Globus pallidus (tissue), 1 donor: ENCODE measurements at regions not wholly inside any gene's neighbourhood (a gene's known extent, or its start where the extent isn't known, plus 50 kb on each side); places are given as distances from the start of the nearest gene placed in this dataset.
A peak's percentile ranks its signal among the peaks of the same experiment; 100 is the strongest.
"Not testable (repeated sequence)": the region's sequence is repeated elsewhere in the genome, so short reads cannot be mapped to it uniquely, and the experiment has no call there.

Experiments
- DNase-seq: peaks from one replicate; pipeline ENCODE4 v3.0.0-alpha.2; 2015; ENCODE audit warnings: low spot score

GRCh38 chr14:37842106-37842505, 246.7 kb downstream of the TTC6 start:
- DNase-seq, result no peak

- no peak for DNase-seq
Observed at GRCh38 chr14:37843954-37844607, 248.7 kb downstream of the TTC6 start.

GRCh38 chr14:37844614-37845013, 249.2 kb downstream of the TTC6 start:
- no peak for DNase-seq

DNA sequence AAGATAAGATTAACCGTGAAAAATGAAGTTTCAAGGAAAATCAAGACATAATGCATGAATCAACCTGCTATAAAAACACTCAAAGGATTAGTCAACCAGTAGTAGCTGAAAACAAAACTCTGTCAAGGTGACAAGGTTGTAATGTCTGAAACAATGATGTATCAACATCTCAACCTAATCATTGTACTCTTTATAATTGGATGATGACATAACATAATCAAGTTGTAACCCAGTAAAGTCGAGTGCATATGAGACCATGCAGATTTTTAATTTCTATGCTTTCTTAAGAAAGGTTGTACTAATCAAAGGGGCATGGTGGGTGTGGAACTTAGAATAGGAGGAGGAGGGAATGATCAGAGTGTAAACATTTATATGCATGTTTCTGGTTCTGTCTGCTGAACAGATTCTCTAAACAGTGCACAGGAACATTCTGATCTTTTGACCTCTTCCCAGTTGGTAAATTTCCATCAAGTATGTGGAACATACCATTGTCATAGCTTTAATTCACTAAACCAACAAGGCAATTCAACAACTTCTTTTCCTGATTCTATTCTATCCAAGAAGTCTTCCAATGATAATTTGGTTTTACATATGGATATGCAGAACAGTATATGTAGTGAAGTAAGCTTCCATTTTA, 253.7 kb downstream of the TTC6 start:
- no peak for DNase-seq

- DNase-seq, result no peak
Observed at GRCh38 chr14:37851054-37851453, 255.6 kb downstream of the TTC6 start.

DNA sequence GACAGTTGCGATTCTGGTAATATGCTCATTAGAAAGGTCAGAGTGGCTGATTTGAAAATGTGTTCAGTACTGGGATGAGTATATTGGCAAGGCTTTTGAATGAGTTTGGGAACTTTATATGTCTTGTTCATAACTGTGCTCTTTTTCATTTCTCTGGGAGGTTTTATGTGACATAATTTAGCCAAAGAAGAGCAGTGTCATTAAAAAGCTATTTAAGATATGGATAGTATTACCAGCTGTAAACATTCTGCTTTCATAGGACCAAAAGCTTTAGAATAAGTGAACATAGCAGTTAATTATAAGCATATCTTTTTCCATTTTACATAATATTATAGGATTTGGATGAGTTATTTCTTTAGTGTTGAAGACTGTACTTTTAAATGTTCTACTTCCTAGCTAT, 260.4 kb downstream of the TTC6 start:
- no peak for DNase-seq

DNA sequence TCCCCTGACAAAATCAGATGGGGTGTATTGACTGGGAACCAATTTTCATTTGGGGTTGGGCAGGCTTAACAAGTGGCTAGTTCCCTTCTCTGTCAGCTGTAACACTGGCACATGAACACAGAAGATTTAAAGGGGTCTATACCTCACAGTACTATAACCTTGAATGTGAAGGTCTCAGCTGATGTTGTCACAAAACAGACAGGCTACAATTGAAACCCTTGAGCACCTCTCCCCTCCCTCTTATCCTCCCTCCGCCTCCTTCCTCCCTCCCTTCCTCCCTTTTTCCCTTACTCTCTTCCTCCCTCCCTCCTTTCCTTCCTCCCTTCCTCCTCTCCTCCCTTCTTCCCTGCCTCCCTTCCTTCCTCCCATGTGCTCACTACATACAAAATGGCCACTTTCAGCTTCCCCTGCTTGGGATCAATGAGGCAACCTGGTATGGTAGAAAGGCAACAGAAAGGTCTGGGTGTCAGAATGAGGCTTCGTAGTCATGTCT, 262.4 kb downstream of the TTC6 start:
- DNase-seq, result no peak

DNA sequence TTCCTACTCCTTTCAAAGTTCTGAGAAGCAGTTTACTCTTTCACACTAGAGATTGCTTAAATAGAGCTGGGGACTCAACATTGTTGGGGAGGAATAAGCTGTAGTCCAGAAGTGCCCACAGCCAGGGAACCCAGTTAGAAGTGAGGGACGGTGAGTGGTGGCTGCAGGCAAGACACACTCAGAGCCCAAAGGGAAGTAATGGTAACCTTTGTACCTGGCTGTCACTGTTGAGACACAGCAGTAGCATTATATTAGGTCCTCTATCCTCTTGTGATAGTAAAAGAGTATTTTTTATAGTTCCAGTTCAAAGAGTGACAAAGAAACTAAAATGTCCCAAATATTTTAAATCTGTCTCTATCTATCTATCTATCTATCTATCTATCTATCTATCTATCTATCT, 263.3 kb downstream of the TTC6 start:
- no peak for DNase-seq

GRCh38 chr14:37859177-37859576, 263.7 kb downstream of the TTC6 start:
- DNase-seq, result no peak

DNA sequence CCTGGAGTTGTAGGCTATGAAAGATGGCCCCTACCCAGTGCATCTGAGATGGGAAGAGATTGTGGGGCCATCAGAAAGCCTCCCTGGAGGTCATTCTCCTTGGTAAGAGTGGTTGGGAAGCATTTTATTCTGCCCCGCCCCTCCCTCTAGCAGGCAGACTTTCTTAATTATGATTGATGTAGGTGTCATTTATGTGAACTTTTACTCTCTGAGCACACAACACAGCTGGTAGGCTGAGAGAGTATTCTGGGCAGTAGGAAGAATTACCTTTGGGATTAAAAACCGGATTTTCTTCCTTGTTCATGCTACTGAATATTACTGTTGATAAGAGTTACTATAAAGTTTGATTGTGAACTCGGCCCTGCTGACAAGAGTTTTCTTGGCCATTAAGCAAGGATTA, 266.8 kb downstream of the TTC6 start:
- DNase-seq, result no peak

GRCh38 chr14:37864128-37864527, 268.7 kb downstream of the TTC6 start:
- DNase-seq, result no peak

- no peak for DNase-seq
Observed at GRCh38 chr14:37864861-37865718, 269.7 kb downstream of the TTC6 start.

DNA sequence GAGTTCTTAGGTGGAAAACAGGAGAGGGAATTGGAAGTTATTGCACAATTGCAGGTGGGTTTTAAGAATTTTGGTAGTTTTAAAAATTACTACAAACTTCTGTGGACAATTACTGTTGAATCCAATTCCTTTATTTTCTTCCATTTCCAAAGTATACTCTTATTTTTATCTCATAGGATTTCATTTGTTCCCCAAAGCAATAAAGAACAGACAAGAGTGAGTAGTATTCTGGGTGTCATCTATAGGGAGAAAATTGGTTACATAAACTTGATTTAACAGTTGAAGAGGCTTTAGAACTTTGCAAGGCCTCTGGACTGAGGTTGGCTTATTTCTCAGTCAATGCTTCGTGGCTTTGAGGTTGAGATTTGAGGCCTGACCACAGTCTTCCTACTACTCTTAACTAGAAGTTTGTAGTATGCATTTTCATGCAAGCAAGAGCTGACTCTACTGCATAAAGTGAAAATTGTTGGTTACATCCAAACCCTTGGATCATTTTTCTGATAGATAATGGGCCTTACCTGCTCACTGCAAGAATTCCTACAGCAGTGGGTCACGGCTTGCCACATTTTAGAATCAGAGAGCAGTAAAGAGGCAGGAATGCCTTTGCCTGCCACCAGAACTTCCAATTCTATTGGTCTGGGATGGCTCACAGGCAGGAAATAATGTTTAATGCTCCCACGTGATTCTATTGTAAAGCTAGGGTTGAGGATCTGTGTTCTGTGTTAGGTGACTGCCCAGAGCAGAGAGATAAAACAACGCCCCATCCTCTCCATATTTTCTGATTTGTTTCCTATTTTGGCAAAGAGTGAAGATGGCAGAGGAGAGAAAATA, 270.5 kb downstream of the TTC6 start:
- DNase-seq, result no peak

- DNase-seq, result no peak
Observed at GRCh38 chr14:37869633-37870032, 274.2 kb downstream of the TTC6 start.

DNA sequence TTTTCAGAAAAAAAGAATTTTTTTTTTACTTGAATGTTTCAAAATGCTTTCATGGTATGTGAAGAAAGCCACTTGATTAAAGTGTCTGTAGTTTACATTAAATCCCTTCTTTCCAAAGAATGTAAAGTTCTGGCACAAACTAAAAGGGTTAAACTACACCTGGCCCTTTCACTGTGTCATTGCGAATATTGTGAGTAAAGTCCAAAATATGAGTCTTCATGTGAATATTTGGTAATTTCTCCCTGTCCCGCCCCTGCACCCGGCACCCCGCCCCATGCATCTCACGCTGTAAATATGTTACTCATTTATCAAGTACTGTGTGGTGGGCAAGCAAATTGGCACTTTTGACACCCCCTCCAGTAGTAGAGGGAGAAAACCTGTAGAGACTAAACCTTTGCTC, 274.7 kb downstream of the TTC6 start:
- DNase-seq, result no peak

GRCh38 chr14:37870632-37871346, 275.4 kb downstream of the TTC6 start:
- DNase-seq, result no peak

GRCh38 chr14:37874065-37874428, 278.6 kb downstream of the TTC6 start:
- not testable (repeated sequence) for DNase-seq

DNA sequence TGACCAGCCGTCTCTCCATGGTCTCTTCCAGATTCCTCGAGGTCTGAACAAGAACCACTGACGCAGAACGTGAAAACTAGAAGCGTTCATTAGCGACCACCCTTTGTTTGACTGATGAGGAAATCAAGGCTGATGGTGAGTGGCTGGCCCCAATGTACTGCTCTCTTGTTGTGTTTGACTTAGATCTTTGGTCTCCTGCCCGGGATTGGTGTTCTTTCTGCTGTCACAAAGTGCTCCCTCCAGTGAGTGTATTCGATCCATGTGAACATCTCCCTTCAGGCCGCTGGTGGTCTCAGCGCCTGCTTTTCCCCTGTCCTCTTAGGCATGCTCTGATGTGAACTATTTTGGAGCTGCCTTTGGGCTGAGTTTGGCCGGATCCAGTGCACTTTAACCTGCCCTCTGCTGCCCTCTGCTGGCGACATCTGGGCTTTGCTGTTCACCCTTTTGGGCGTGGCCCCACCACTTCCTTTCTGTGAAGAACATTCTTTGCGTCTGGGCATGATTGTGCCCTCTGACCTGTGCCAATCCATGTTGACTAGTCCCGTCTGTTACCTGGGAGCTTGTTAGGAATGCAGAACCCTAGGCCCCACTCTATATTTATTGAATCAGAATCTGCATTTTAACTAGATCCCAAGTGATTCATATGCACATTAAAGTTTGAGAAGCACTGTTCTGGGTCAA, 279.1 kb downstream of the TTC6 start:
- DNase-seq, result peak; percentile 31

GRCh38 chr14:37888234-37888633, 292.8 kb downstream of the TTC6 start:
- no peak for DNase-seq

DNA sequence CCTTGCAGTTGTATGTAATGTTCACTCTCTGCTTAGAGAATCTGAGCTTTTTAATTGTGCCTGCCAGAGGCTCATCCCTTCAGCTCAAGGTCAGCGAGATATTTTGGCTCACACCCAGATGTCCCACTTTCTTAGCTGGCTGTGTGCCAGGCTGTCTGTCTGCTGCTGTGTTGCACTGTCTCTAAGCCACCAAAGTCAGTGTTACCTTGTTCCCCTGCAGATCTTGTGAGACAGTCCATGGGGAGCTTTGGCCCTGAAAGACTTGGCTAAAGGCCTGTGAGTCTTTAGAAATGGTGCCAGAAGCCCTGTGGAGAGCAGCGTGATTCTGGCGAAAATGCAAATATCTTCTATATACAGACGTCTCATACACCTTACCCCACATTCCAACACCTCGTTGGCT, 293.7 kb downstream of the TTC6 start:
- no peak for DNase-seq

DNA sequence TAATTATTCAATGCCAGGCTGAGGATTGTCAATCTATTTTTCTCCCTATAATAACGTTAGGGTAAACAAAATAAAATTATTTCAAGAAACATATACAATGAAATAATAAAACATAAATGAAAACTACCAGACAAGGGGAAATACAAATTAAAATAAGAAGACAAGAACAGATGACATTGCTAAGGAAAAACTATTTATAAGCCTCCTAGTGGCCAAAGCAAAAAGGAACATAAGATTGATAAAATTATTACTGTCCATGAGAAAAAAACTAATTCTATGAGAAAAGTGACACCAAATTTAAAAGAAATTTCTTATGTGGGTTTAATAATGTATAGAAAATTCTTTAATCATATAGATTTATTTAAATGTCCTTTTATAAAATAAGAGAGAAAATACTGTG, 294.7 kb downstream of the TTC6 start:
- no peak for DNase-seq
